HG03378 (cell line): ENCODE measurements at regions not wholly inside any gene's neighbourhood (a gene's known extent, or its start where the extent isn't known, plus 50 kb on each side); places are given as distances from the start of the nearest gene placed in this dataset.
"Not testable (repeated sequence)": the region's sequence is repeated elsewhere in the genome, so short reads cannot be mapped to it uniquely, and the experiment has no call there.

Experiments used
- ATAC-seq: cut with Tn5 transposase; IDR thresholded peaks from one replicate; pipeline ENCODE4 v1.9.1; 2021; ENCODE audit warnings: mild to moderate bottlenecking, moderate library complexity; ENCODE audit not compliant: unreplicated experiment

DNA sequence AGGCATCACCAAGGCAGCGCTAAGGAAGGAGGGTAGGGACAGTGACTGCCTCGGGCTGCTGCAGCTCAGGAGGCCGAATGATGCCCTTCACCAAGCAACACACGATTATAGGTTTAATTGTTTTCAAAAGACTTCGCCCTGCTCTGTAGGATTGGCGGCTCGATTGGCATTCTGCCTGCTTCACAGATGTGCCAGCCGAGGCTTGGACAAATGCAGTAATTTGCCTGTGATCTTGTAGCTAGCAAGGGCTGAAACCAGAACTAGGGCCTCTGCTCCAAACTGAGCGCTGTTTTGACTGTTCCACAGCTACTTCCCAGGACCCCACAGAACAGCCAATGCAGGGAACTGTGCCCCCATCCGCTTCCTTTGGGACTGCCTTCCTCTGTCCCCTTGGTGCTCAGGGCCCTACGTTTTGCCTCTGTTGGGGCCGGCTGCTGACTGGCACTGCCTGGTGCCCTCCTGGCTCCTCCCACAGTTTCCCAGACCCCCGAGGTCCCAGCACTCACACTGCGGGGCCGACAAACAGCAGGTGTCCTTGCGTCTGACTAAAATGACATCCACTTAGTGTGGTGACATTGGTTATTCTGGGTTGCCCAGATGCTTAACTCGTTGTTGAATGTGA, 62.6 kb upstream of the EN2 start:
- ATAC-seq: no peak

DNA sequence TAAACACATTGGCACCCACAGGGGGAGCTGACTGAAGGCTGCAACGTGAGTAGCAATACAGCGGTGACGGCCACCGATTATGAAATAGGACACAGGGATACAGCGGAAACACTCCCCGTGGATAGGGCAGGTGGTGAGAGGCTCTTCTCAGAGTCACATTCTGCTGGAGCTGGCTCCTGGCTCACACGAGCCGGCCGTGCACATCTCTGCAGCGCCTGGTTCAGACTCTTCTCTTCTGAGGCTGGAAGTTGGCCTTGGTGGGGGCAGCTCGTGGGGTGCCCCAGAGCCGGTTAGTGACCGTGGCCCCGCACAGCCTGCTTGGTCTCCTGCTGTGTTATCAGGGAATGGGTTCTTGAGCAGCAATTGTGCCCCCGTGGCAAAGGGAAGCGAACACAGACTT, 61.3 kb upstream of the EN2 start:
- ATAC-seq: no peak

DNA sequence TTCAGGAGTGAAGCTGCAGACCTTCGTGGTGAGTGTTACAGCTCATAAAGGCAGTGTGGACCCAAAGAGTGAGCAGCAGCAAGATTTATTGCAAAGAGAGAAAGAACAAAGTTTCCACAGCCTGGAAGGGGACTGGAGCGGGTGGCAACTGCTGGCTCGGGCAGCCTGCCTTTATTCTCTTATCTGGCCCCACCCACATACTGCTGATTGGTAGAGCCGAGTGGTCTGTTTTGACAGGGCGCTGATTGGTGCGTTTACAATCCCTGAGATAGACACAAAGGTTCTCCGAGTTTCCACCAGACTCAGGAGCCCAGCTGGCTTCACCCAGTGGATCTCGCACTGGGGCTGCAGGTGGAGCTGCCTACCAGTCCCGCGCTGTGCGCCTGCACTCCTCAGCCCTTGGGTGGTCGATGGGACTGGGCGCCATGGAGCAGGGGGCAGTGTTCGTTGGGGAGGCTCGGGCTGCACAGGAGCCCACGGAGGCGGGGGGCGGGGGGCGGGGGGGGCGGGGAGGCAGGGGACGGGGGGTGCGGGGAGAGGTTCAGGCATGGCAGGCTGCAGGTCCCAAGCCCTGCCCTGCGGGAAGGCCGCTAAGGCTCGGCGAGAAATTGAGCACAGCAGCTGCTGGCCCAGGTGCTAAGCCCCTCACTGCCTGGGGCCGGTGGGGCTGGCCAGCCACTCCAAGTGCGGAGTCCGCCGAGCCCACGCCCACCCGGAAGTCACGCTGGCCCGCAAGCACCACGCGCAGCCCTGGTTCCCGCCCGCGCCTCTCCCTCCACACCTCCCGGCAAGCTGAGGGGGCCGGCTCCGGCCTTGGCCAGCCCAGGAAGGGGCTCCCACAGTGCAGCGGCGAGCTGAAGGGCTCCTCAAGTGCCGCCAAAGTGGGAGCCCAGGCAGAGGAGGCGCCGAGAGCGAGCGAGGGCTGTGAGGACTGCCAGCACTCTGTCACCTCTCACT, 59.9 kb upstream of the EN2 start:
- not testable (repeated sequence) for ATAC-seq

DNA sequence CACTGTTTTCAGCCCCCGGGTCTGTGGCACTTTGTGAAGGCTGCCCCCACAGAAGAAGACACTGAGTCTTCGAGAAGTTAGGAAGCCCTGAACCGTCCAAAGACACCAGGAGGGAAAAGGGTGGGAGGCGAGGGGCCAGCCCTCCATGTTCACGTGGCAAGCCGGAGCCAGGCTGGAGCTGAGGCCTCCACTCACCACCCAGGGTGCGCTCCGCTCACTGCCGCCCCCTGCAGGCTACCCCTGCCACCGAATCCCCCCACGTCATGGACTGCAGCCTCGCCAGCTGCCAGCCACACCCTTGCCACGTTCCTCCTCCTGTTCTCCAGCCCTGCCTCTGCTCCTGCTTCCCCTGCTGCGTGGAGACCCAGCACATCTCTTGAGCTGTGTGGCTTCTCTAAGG, 59.0 kb upstream of the EN2 start:
- no peak for ATAC-seq

DNA sequence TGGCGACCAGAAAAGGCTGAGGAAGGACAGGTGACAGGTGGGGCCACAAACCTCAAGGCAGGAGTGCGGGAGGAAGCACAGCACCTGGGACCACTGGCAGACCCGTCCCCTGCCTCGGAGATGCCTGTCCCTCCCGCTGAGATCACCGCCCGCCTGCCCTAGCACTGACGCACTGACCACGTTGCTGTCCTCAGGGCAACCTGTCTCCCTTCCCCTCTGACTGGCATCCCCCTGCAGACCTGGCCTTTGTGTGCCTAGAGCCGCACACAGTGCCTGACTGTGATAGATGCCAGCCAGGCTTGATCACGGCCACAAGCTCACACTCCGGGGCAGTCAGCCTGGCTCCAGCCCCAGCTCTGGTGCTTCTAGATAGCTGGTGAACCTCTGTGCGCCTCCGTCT, 58.4 kb upstream of the EN2 start:
- ATAC-seq: no peak

DNA sequence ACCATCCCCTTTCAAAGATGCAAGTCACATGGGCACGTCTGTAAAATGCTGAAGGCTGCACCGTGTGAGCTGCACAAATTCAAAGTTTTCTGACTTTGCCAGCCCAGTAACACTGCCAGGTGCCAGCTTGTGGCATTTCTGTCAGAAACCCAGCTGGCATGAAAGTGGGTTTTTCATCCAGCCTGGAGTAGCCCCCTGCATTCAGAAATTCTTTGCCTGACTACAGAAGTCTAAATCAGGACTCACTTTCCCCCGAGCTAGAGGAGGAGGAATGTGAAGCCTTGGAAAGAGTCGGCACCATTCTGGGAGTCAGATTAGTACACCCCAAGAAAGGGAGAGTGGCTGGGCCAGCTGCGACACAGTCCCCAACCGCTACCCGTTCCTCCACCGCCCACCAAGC, 56.7 kb upstream of the EN2 start:
- ATAC-seq: no peak

DNA sequence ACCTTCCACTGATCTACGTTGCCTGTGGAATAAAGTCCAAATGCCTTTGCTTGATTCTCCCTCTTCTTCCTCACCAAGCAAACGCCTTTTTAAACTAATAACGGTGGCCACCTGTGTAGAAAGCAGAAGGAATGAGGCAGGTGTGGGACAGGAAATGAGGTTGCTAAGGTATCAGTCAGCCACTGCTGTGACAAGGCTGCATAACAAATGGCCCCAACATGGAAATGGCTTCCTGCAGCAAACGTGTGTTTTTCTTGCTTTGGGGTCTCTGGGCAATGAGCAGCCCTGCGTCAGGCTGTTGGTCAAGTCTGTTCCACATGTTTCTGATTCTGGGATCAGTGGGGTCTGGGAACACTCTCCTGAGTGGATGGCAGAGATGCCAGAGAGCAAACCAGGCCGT, 56.0 kb upstream of the EN2 start:
- no peak for ATAC-seq

DNA sequence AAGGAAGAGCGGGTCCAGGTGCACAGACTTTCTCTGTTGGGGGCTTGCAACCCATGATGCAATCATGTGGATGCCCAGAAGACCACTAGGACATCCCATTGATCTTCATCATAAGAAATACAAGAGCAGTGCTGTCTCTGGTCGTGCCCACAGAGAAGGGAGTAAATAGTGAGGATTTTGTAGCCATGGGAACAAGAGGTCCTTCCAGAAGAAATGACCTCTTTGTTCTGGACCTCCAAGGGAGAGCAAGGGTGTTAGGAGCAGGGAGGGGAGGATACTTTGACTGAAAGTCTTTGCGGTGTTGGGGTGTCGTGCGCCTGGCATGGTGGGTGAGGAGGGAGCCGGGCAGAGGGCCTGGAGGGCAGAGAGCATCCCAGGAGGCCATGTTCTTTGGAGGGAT, 55.0 kb upstream of the EN2 start:
- ATAC-seq: no peak

DNA sequence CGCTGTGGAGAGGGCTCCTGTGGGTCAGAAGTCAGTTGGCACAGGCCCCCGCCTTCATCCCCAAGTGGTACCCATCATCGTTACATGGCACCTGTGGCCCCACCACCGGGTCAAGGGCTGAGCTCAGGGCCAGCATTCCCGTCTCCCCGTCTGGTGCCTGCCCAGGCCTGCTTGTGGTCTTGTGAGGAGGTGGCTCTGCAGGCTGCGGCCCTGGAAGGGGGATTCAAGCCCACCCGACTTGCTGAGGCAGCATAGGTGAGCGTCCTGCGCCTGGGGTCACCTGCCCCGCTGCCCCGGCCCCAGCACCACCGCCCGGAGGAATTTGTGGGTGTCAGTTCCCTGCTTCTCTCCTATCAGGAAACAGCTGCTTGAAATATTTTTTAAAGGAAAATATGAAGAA, 53.0 kb upstream of the EN2 start:
- ATAC-seq: no peak

DNA sequence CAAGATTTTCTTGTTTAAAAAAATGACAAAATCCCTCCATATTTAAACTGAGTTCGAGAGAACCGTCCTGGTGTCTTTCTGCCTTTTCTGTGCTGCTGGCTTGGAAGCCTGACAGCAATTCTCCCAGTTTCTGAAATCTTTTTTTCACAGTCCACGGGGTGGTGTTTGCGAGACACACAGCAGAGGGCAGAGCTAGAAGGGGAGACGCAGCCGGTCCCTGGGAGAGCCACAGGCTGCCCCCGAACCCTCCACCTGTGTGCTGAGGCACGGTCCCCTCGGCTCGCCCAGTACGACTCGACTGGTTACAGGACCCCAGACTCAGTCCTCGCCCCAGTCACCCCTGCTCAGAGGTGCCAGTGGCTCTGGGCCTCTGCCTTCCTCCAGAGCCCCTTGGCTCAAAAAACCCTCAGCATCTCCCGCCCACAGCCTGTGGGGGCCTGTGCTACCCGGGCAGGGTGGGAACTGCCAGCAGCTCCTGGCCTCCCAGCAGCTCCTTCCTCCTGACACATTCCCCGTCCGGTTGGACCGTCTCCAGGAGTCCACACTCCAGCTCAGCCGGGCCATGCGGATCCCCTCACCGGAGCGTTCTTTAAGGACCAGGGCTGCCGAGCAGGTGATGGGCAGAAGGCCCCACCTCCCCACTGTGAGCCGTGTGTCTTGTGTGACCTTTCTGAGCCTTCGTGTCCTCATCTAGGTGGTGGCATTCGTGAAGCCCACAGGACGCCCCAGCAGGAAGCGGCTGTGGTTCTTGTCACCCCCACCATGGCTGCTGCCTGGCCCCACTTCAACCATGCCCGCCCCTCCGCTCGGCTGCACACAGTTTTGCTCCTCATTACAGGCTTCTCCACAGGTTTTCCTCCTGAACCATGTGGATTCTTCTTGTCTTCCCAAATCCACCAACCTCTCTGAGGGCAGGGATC, 52.3 kb upstream of the EN2 start:
- ATAC-seq: no peak

DNA sequence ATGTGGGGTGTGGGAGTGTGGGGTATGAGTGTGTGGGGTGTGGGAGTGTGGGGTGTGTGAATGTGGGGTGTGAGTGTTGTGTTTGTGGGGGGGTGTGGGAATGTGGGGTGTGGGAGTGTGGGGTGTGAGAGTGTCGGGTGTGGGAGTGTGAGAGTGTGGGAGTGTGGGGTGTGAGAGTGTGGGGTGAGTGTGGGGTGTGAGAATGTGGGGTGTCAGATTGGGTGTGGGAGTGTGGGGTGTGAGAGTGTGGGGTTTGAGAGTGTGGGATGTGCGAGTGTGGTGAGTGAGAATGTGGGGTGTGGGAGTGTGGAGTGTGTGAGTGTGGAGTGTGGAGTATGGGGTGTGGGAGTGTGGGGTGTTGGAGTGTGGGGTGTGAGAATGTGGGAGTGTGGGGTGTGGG, 50.1 kb upstream of the EN2 start:
- ATAC-seq: no peak
